Caco-2 (cell line): ENCODE measurements at regions not wholly inside any gene's neighbourhood (a gene's known extent, or its start where the extent isn't known, plus 50 kb on each side); places are given as distances from the start of the nearest gene placed in this dataset.

Experiments
- BruUV-seq: library from RNA; stranded (reverse); fragments of 400-500 nt; replicated peaks from 2 replicates; lab custom pipeline; 2021; lab: Mats Ljungman, UMichigan
- CTCF ChIA-PET: fragments of 300-600 bp; sonication (Branson Sonifier 250); formaldehyde crosslinking; loops from one replicate; lab custom pipeline; 2022; ENCODE audit warnings: antibody characterized with exemption; lab: Charles Lee
- POLR2A ChIA-PET: fragments of 300-600 bp; sonication (Branson Sonifier 250); formaldehyde crosslinking; loops from one replicate; lab custom pipeline; 2022; ENCODE audit warnings: antibody characterized with exemption; lab: Charles Lee
- DNase-seq, 2 experiments: peaks; one replicate each; pipeline versions ENCODE4 v3.0.0 to v3.0.0-alpha.2; 2020 to 2022
- H3K27me3 ChIP-seq: replicated peaks from 2 replicates; pipeline ENCODE4 v1.6.0; 2011; ENCODE audit warnings: low read length; ENCODE audit not compliant: control insufficient read depth, insufficient read depth
- H3K36me3 ChIP-seq: 2 replicates; pipeline ENCODE4 v1.5.1; 2011; ENCODE audit warnings: low read length; ENCODE audit not compliant: control insufficient read depth, insufficient read depth
- H3K4me1 ChIP-seq: fragments of 250-450 bp; sonication (Bioruptor Pico); 2 replicates; pipeline ENCODE4 v1.5.1; 2020; ENCODE audit warnings: mild to moderate bottlenecking
- H3K4me3 ChIP-seq: 2 replicates; pipeline ENCODE4 v1.5.1; 2011; ENCODE audit warnings: low read depth, mild to moderate bottlenecking, control low read depth, low read length
- H3K9me3 ChIP-seq: fragments of 250-450 bp; sonication (Bioruptor Pico); 2 replicates; pipeline ENCODE4 v1.5.1; 2020; ENCODE audit warnings: mild to moderate bottlenecking, moderate library complexity
- H3K27ac Mint-ChIP-seq: one replicate; pipeline ENCODE4 v1.8.0; 2022; ENCODE audit warnings: mixed read lengths; ENCODE audit not compliant: unreplicated experiment
- H3K27me3 Mint-ChIP-seq: one replicate; pipeline ENCODE4 v1.8.0; 2022; ENCODE audit warnings: mixed read lengths; ENCODE audit not compliant: insufficient read depth, unreplicated experiment
- H3K36me3 Mint-ChIP-seq: one replicate; pipeline ENCODE4 v1.8.0; 2022; ENCODE audit warnings: mild to moderate bottlenecking, mixed read lengths; ENCODE audit not compliant: insufficient read depth, unreplicated experiment
- H3K4me1 Mint-ChIP-seq: one replicate; pipeline ENCODE4 v1.8.0; 2022; ENCODE audit warnings: low read depth, mixed read lengths; ENCODE audit not compliant: unreplicated experiment
- H3K4me3 Mint-ChIP-seq: one replicate; pipeline ENCODE4 v1.8.0; 2022; ENCODE audit warnings: mild to moderate bottlenecking, moderate library complexity, mixed read lengths; ENCODE audit not compliant: unreplicated experiment
- H3K9me3 Mint-ChIP-seq: one replicate; pipeline ENCODE4 v1.8.0; 2022; ENCODE audit warnings: mixed read lengths; ENCODE audit not compliant: unreplicated experiment
- CTCF ChIP-seq, 2 experiments: fragments of 200-600 bp in 1 of 2; IDR thresholded peaks; 1 replicate in 1 of 2; 2 replicates in 1 of 2; pipeline versions ENCODE4 v1.5.1 to v1.8.0; 2011 to 2022; ENCODE audit warnings: antibody characterized with exemption in 1 of 2, control low read depth in 1 of 2, inconsistent platforms in 1 of 2, low read depth in 1 of 2, low read length in 1 of 2, mild to moderate bottlenecking in 1 of 2, moderate library complexity in 1 of 2; ENCODE audit not compliant: insufficient read depth in 1 of 2, severe bottlenecking in 1 of 2, unreplicated experiment in 1 of 2
- intact Hi-C: fragments of 100-400 bp; cut with micrococcal nuclease; formaldehyde crosslinking; loops from one replicate; pipeline ENCODE4 v1.10.0; 2022; ENCODE audit not compliant: unreplicated experiment

GRCh38 chr11:81219661-81220060 is 1514.0 kb downstream of the FAM181B start:
- Mint-ChIP-seq H3K27me3 (no peaks in the 10 kb centered on the region), H3K9me3 (peaks cover 7% of the 10 kb centered on the region), H3K36me3 (no peaks in the 10 kb centered on the region), H3K4me3 (no peak overlapping the region), H3K27ac (no peak overlapping the region), H3K4me1 (no peaks in the 10 kb centered on the region)
- intact Hi-C loops, result no loop called here
- Histone ChIP-seq H3K4me3 (no peak overlapping the region), H3K4me1 (peaks cover 18% of the 10 kb centered on the region), H3K27me3 (no peaks in the 10 kb centered on the region), H3K36me3 (no peaks in the 10 kb centered on the region), H3K9me3 (peaks cover 15% of the 10 kb centered on the region; the same call in 1 of the 2 replicates)
- TF ChIP-seq CTCF (IDR thresholded peaks at IDR 0.05; ENCODE audit: insufficient read depth in 1 of 2, low read depth in 1 of 2, low read length in 1 of 2, severe bottlenecking in 1 of 2, unreplicated experiment in 1 of 2), result no peak
- CTCF ChIA-PET, result no interaction called here
- POLR2A ChIA-PET, result no interaction called here
- DNase-seq, result no peak
- BruUV-seq, result no TSS peak

DNA sequence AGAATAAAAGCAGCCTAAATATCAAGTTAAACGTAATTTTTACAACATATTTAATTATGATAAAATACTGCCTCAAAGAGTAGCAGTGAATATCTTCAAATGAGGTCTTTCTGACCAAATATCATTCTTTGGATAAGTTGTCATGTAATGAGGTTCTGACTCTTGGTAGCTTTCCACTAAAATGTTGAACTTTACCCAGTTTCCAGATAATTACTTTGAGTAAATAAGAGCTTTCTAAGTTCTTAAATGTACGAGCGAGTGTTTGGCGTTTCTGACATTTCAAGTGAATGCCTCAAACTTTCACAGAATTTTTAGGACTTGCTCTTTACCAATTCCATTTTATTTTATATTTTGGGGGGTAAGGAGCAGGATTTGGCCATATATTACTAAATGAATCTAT is 1515.2 kb downstream of the FAM181B start:
- TF ChIP-seq CTCF (IDR thresholded peaks at IDR 0.05; ENCODE audit: insufficient read depth in 1 of 2, low read depth in 1 of 2, low read length in 1 of 2, severe bottlenecking in 1 of 2, unreplicated experiment in 1 of 2), result no peak
- no peaks in the 10 kb centered on the region for H3K27me3 ChIP-seq
- Mint-ChIP-seq H3K27me3 (no peaks in the 10 kb centered on the region), H3K27ac (no peak overlapping the region), H3K36me3 (no peaks in the 10 kb centered on the region), H3K4me1 (no peaks in the 10 kb centered on the region), H3K4me3 (no peak overlapping the region), H3K9me3 (peaks cover 13% of the 10 kb centered on the region)
- peaks cover 18% of the 10 kb centered on the region for H3K4me1 ChIP-seq
- peaks cover 19% of the 10 kb centered on the region for H3K9me3 ChIP-seq
- H3K36me3 ChIP-seq, result no peaks in the 10 kb centered on the region
- no peak overlapping the region for H3K4me3 ChIP-seq
- CTCF ChIA-PET, result no interaction called here
- BruUV-seq, result no TSS peak
- DNase-seq, result no peak
- intact Hi-C loops, result no loop called here
- POLR2A ChIA-PET, result no interaction called here

DNA sequence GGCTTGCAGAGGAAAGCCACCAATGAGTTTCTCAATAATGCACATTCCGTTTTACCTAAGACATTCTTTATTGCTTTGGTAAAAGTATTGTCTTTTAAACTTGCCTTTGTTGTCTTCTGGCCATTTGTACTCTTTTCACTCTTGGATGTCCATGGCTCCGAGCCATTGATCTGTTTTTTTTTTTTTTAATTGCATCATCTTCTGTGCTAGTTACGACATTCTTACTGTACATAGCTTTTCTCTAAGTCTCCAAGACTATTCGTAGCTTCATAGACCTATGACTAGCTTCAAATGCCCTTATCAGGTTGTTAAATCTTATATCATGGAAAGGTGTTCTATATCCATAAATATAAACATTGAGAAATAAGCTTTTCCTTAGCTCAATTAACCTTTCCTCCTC is 1522.6 kb downstream of the FAM181B start:
- no TSS peak for BruUV-seq
- H3K27me3 ChIP-seq, result no peaks in the 10 kb centered on the region
- DNase-seq, result no peak
- no peak overlapping the region for H3K27ac Mint-ChIP-seq
- H3K27me3 Mint-ChIP-seq, result no peaks in the 10 kb centered on the region
- H3K9me3 Mint-ChIP-seq, result peaks cover 33% of the 10 kb centered on the region
- H3K36me3 ChIP-seq, result no peaks in the 10 kb centered on the region
- no peak for TF ChIP-seq CTCF (IDR thresholded peaks at IDR 0.05; ENCODE audit: insufficient read depth in 1 of 2, low read depth in 1 of 2, low read length in 1 of 2, severe bottlenecking in 1 of 2, unreplicated experiment in 1 of 2)
- H3K4me3 ChIP-seq, result no peak overlapping the region
- no peaks in the 10 kb centered on the region for H3K4me1 Mint-ChIP-seq
- no peaks in the 10 kb centered on the region for H3K36me3 Mint-ChIP-seq
- intact Hi-C loops, result no loop called here
- no peak overlapping the region for H3K4me3 Mint-ChIP-seq
- H3K9me3 ChIP-seq, result peaks cover 13% of the 10 kb centered on the region
- ChIA-PET CTCF (no interaction called here), POLR2A (no interaction called here)
- H3K4me1 ChIP-seq, result no peaks in the 10 kb centered on the region
